H1 (cell line): ENCODE measurements at regions not wholly inside any gene's neighbourhood (a gene's known extent, or its start where the extent isn't known, plus 50 kb on each side); places are given as distances from the start of the nearest gene placed in this dataset.

Experiments used
- CTCF ChIA-PET: fragments of 300-600 bp; sonication (Branson Sonifier 250); formaldehyde crosslinking; loops from one replicate; lab custom pipeline; 2021; ENCODE audit not compliant: partially characterized antibody; lab: Charles Lee
- POLR2A ChIA-PET: fragments of 300-600 bp; sonication (Branson Sonifier 250); formaldehyde crosslinking; loops from one replicate; lab custom pipeline; 2021; ENCODE audit warnings: inconsistent platforms; ENCODE audit not compliant: partially characterized antibody; lab: Charles Lee
- DNase-seq, 2 experiments: peaks; one replicate each; pipeline versions ENCODE4 v3.0.0 to v3.0.0-alpha.2; 2010 to 2022; ENCODE audit warnings: low spot score in 2 of 2, low read depth in 1 of 2, mixed read lengths in 1 of 2
- FAIRE-seq: peaks from 2 replicates; lab custom pipeline; 2011; peaks lifted over from hg19 to GRCh38; lab: Jason Lieb, UNC
- H2AFZ ChIP-seq: 2 replicates; pipeline ENCODE4 v1.8.1; 2012; ENCODE audit warnings: low read length, inconsistent platforms
- H2AK5ac ChIP-seq: 2 replicates; pipeline ENCODE4 v1.6.1; 2013; ENCODE audit warnings: low read depth, low read length
- H2BK120ac ChIP-seq: replicated peaks from 2 replicates; pipeline ENCODE3; 2013; ENCODE audit warnings: low read depth, low read length, inconsistent platforms
- H2BK12ac ChIP-seq: 2 replicates; pipeline ENCODE4 v1.6.1; 2013; ENCODE audit warnings: low read depth, low read length
- H2BK15ac ChIP-seq: 2 replicates; pipeline ENCODE4 v1.6.1; 2013; ENCODE audit warnings: low read length
- H2BK20ac ChIP-seq: 2 replicates; pipeline ENCODE4 v1.6.1; 2013; ENCODE audit warnings: low read length
- H2BK5ac ChIP-seq: 2 replicates; pipeline ENCODE4 v1.6.1; 2013; ENCODE audit warnings: low read depth, low read length
- H3K14ac ChIP-seq: 2 replicates; pipeline ENCODE4 v1.6.1; 2013; ENCODE audit warnings: inconsistent platforms; ENCODE audit not compliant: insufficient read length
- H3K18ac ChIP-seq: 2 replicates; pipeline ENCODE4 v1.6.1; 2013; ENCODE audit warnings: low read length; ENCODE audit errors: extremely low read depth
- H3K23ac ChIP-seq: 2 replicates; pipeline ENCODE4 v1.6.1; 2013; ENCODE audit warnings: inconsistent platforms; ENCODE audit not compliant: insufficient read length
- H3K23me2 ChIP-seq: 2 replicates; pipeline ENCODE4 v1.6.1; 2013; ENCODE audit warnings: low read depth, low read length
- H3K27ac ChIP-seq: 2 replicates; pipeline ENCODE4 v1.6.1; 2011; ENCODE audit warnings: low read depth, low read length, inconsistent platforms
- H3K27me3 ChIP-seq, 4 experiments: replicated peaks in 1 of 4; 1 replicate in 1 of 4; 2 replicates in 3 of 4; pipeline versions ENCODE4 v1.6.1 to v1.8.1; 2011 to 2013; ENCODE audit warnings: low read length in 3 of 4, mild to moderate bottlenecking in 3 of 4, inconsistent platforms in 2 of 4, mixed read lengths in 2 of 4, moderate library complexity in 1 of 4; ENCODE audit not compliant: control insufficient read depth in 3 of 4, insufficient read depth in 3 of 4; ENCODE audit errors: extremely low read depth in 1 of 4
- H3K36me3 ChIP-seq, 4 experiments: 2 replicates each; pipeline versions ENCODE4 v1.6.1 to v1.8.1; 2011 to 2013; ENCODE audit warnings: mild to moderate bottlenecking in 4 of 4, low read length in 3 of 4, moderate library complexity in 2 of 4, control low read depth in 1 of 4, inconsistent platforms in 1 of 4; ENCODE audit not compliant: insufficient read depth in 4 of 4, control insufficient read depth in 2 of 4
- H3K4ac ChIP-seq: replicated peaks from 2 replicates; pipeline ENCODE3; 2013; ENCODE audit warnings: low read length, low read depth, mixed read lengths, inconsistent platforms; ENCODE audit not compliant: insufficient read length
- H3K4me1 ChIP-seq, 4 experiments: replicated peaks in 1 of 4; 1 replicate in 1 of 4; 2 replicates in 3 of 4; pipeline versions ENCODE4 v1.6.1 to v1.8.1; 2011 to 2013; ENCODE audit warnings: low read length in 3 of 4, inconsistent platforms in 2 of 4, mixed read lengths in 1 of 4; ENCODE audit not compliant: insufficient read depth in 4 of 4, control insufficient read depth in 3 of 4
- H3K4me2 ChIP-seq, 2 experiments: 2 replicates each; pipeline versions ENCODE4 v1.6.1 to v1.8.1; 2011 to 2013; ENCODE audit warnings: low read depth in 2 of 2, low read length in 2 of 2, control low read depth in 1 of 2, inconsistent platforms in 1 of 2, mild to moderate bottlenecking in 1 of 2; ENCODE audit not compliant: insufficient read depth in 1 of 2
- H3K4me3 ChIP-seq, 4 experiments: fragments of 200-600, 300-600 bp in 1 of 4; sonication (generic), shearing (Covaris generic), sonication (Bioruptor Twin) in 1 of 4; 2 replicates each; pipeline versions ENCODE4 v1.5.1 to v1.8.1; 2011 to 2016; ENCODE audit warnings: low read length in 4 of 4, low read depth in 3 of 4, control low read depth in 2 of 4, inconsistent platforms in 2 of 4, mild to moderate bottlenecking in 2 of 4, mixed read lengths in 1 of 4, moderate library complexity in 1 of 4; ENCODE audit not compliant: insufficient read depth in 2 of 4; ENCODE audit errors: extremely low read depth in 1 of 4
- H3K56ac ChIP-seq: replicated peaks from 2 replicates; pipeline ENCODE3; 2013; ENCODE audit warnings: low read depth, mild to moderate bottlenecking, mixed read lengths, low read length, inconsistent platforms; ENCODE audit not compliant: insufficient read length
- H3K79me1 ChIP-seq: 2 replicates; pipeline ENCODE4 v1.6.1; 2013; ENCODE audit warnings: low read depth, low read length, control low read depth
- H3K79me2 ChIP-seq, 2 experiments: 2 replicates each; pipeline versions ENCODE4 v1.6.1 to v1.8.1; 2012 to 2013; ENCODE audit warnings: low read length in 2 of 2, mild to moderate bottlenecking in 2 of 2, inconsistent platforms in 1 of 2; ENCODE audit not compliant: insufficient read depth in 2 of 2, control insufficient read depth in 1 of 2
- H3K9ac ChIP-seq, 4 experiments: replicated peaks in 1 of 4; 1 replicate in 1 of 4; 2 replicates in 3 of 4; pipeline versions ENCODE4 v1.6.1 to v1.8.1; 2011 to 2013; ENCODE audit warnings: low read depth in 3 of 4, low read length in 3 of 4, control low read depth in 2 of 4, mild to moderate bottlenecking in 2 of 4, moderate library complexity in 2 of 4, inconsistent platforms in 1 of 4; ENCODE audit errors: extremely low read depth in 1 of 4
- H3K9me3 ChIP-seq, 2 experiments: 2 replicates each; pipeline versions ENCODE4 v1.6.1 to v1.8.1; 2012 to 2013; ENCODE audit warnings: mild to moderate bottlenecking in 2 of 2, moderate library complexity in 2 of 2, control low read depth in 1 of 2, inconsistent platforms in 1 of 2, low read depth in 1 of 2, low read length in 1 of 2, mixed read lengths in 1 of 2; ENCODE audit not compliant: insufficient read depth in 2 of 2
- H4K20me1 ChIP-seq, 2 experiments: replicated peaks in 1 of 2; 2 replicates each; pipeline versions ENCODE3 to v1.8.1; 2011 to 2013; ENCODE audit warnings: inconsistent platforms in 2 of 2, low read length in 2 of 2, mild to moderate bottlenecking in 1 of 2; ENCODE audit not compliant: insufficient read depth in 2 of 2, control insufficient read depth in 1 of 2
- H4K5ac ChIP-seq: 2 replicates; pipeline ENCODE4 v1.6.1; 2013; ENCODE audit warnings: low read length, low read depth, mixed read lengths, inconsistent platforms; ENCODE audit not compliant: insufficient read length
- H4K8ac ChIP-seq: 2 replicates; pipeline ENCODE4 v1.8.0; 2013; ENCODE audit warnings: mild to moderate bottlenecking, moderate library complexity, low read length, inconsistent platforms; ENCODE audit not compliant: insufficient read depth; ENCODE audit errors: extremely low read depth
- H4K91ac ChIP-seq: replicated peaks from 2 replicates; pipeline ENCODE3; 2013; ENCODE audit warnings: low read length, mixed read lengths, inconsistent platforms; ENCODE audit not compliant: insufficient read length
- CBX8 ChIP-seq: fragments of 300-800, 300-1000 bp; sonication (generic); IDR thresholded peaks from 2 replicates; pipeline ENCODE4 v1.7.1; 2016; ENCODE audit warnings: low read depth, low read length, borderline replicate concordance
- CHD2 ChIP-seq: IDR thresholded peaks from 2 replicates; pipeline ENCODE4 v1.6.1; 2012; ENCODE audit warnings: low read length, improper control_type of control experiment
- EZH2 ChIP-seq: fragments of 200-600 bp; sonication (generic); IDR thresholded peaks from 2 replicates; pipeline ENCODE4 v1.7.1; 2012; ENCODE audit warnings: low read depth, mild to moderate bottlenecking, moderate library complexity, low read length, inconsistent platforms; ENCODE audit not compliant: severe bottlenecking
- GABPA ChIP-seq: IDR thresholded peaks from 2 replicates; pipeline ENCODE4 v1.6.1; 2011; ENCODE audit warnings: mild to moderate bottlenecking, low read length, moderate library complexity, borderline replicate concordance; ENCODE audit not compliant: insufficient read depth
- GTF2F1 ChIP-seq: IDR thresholded peaks from 2 replicates; pipeline ENCODE4 v1.6.1; 2012; ENCODE audit warnings: low read depth, low read length, improper control_type of control experiment, borderline replicate concordance
- HDAC6 ChIP-seq: IDR thresholded peaks from one replicate; pipeline ENCODE4 v1.7.1; 2012; ENCODE audit warnings: low read depth, mild to moderate bottlenecking, inconsistent platforms, low read length, moderate library complexity
- KDM5A ChIP-seq: fragments of 200-600 bp; IDR thresholded peaks from 2 replicates; pipeline ENCODE4 v1.7.1; 2012; ENCODE audit warnings: mild to moderate bottlenecking, low read length, inconsistent platforms, mixed read lengths
- RAD21 ChIP-seq, 2 experiments: IDR thresholded peaks in 1 of 2; conservative IDR thresholded peaks in 1 of 2; 2 replicates each; pipeline ENCODE4 v1.6.1; 2011; ENCODE audit warnings: low read depth in 2 of 2, low read length in 2 of 2, improper control_type of control experiment in 1 of 2, inconsistent platforms in 1 of 2, mild to moderate bottlenecking in 1 of 2, moderate library complexity in 1 of 2
- RNF2 ChIP-seq: fragments of 200-900, 300-1000 bp; sonication (generic); IDR thresholded peaks from 2 replicates; pipeline ENCODE4 v1.7.1; 2016; ENCODE audit warnings: borderline replicate concordance, low read depth, mild to moderate bottlenecking, antibody characterized with exemption, low read length; ENCODE audit not compliant: poor library complexity, severe bottlenecking; ENCODE audit errors: missing control alignments
- RXRA ChIP-seq: IDR thresholded peaks from 2 replicates; pipeline ENCODE4 v1.6.1; 2011; ENCODE audit warnings: low read depth, mild to moderate bottlenecking, low read length, moderate library complexity; ENCODE audit not compliant: insufficient read depth
- TBP ChIP-seq: IDR thresholded peaks from 2 replicates; pipeline ENCODE4 v1.6.1; 2011; ENCODE audit warnings: low read depth, low read length, improper control_type of control experiment
- TCF12 ChIP-seq: IDR thresholded peaks from 2 replicates; pipeline ENCODE4 v1.6.1; 2011; ENCODE audit warnings: low read depth, mild to moderate bottlenecking, low read length
- YY1 ChIP-seq: IDR thresholded peaks from 2 replicates; pipeline ENCODE4 v1.6.1; 2011; ENCODE audit warnings: low read depth, mild to moderate bottlenecking, low read length
- ZNF274 ChIP-seq: IDR thresholded peaks from 2 replicates; pipeline ENCODE4 v1.7.0; 2012; ENCODE audit warnings: low read length, borderline replicate concordance; ENCODE audit errors: extremely low read depth
- WGBS, 2 experiments: shearing (Covaris generic) in 1 of 2; methylation state at CpG; one replicate each; pipeline versions ENCODE4 v1.1.6 to v1.1.7; 2013 to 2015; ENCODE audit warnings: low lambda C conversion rate in 2 of 2, mixed read lengths in 2 of 2, inconsistent platforms in 1 of 2, low coverage in 1 of 2, missing lambda C conversion rate in 1 of 2; ENCODE audit not compliant: insufficient replicate concordance in 2 of 2, insufficient coverage in 1 of 2, insufficient read length in 1 of 2; ENCODE audit errors: extremely low coverage in 1 of 2, missing lambda C conversion rate in 1 of 2; 5-methylcytosine and 5-hydroxymethylcytosine counted together
- TF ChIP-seq, protein P1 (sequence below): IDR thresholded peaks from 2 replicates; pipeline ENCODE4 v1.6.1; 2012; ENCODE audit warnings: inconsistent platforms

- H4K8ac ChIP-seq = no peak overlapping the region
- no peak overlapping the region for H2BK5ac ChIP-seq
- no peak overlapping the region for H3K14ac ChIP-seq
- no peaks in the 10 kb centered on the region for H4K20me1 ChIP-seq
- WGBS, 2 experiments = 88% methylated on average over 2 of the region's 2 CpGs; no CpG with 5 or more reads in 1 of the 2 experiments
- no peaks in the 10 kb centered on the region for H3K79me2 ChIP-seq
- H3K9ac ChIP-seq = no peak overlapping the region
- no peaks in the 10 kb centered on the region for H3K23me2 ChIP-seq
- H3K4ac ChIP-seq = no peak overlapping the region
- DNase-seq (no peak), FAIRE-seq (no peak)
- no peaks in the 10 kb centered on the region for H3K4me1 ChIP-seq
- no peaks in the 10 kb centered on the region for H3K9me3 ChIP-seq
- no peak overlapping the region for H3K56ac ChIP-seq
- no peak overlapping the region for H2BK20ac ChIP-seq
- no peaks in the 10 kb centered on the region for H3K27me3 ChIP-seq
- no peak overlapping the region for H3K4me3 ChIP-seq
- no peak overlapping the region for H3K18ac ChIP-seq
- no peaks in the 10 kb centered on the region for H3K79me1 ChIP-seq
- H2BK12ac ChIP-seq = no peak overlapping the region
- H4K91ac ChIP-seq = no peak overlapping the region
- H2BK120ac ChIP-seq = no peak overlapping the region
- H2AK5ac ChIP-seq = no peak overlapping the region
- ChIA-PET CTCF (no interaction called here), POLR2A (no interaction called here)
- H4K5ac ChIP-seq = no peak overlapping the region
- H3K27ac ChIP-seq = no peak overlapping the region
- no peak overlapping the region for H3K23ac ChIP-seq
- H3K4me2 ChIP-seq = no peak overlapping the region
- H2BK15ac ChIP-seq = no peak overlapping the region
- H3K36me3 ChIP-seq = no peaks in the 10 kb centered on the region
- H2AFZ ChIP-seq = no peak overlapping the region
- no peak for TF ChIP-seq TCF12
- TF ChIP-seq GTF2F1 = no peak
- no peak for TF ChIP-seq EZH2
- no peak for TF ChIP-seq TBP
- TF ChIP-seq CBX8 = no peak
- TF ChIP-seq RXRA = no peak
- no peak for TF ChIP-seq ZNF274
- TF ChIP-seq RAD21 (IDR thresholded peaks at IDR 0.05 in 1 of 2, conservative IDR thresholded peaks at IDR 0.05 in 1 of 2; ENCODE audit: low read depth in 2 of 2, low read length in 2 of 2) = no peak
- TF ChIP-seq CHD2 = no peak
- TF ChIP-seq GABPA = no peak
- no peak for TF ChIP-seq YY1
- TF ChIP-seq HDAC6 = no peak
- TF ChIP-seq, protein P1, sequence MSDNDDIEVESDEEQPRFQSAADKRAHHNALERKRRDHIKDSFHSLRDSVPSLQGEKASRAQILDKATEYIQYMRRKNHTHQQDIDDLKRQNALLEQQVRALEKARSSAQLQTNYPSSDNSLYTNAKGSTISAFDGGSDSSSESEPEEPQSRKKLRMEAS = no peak
- no peak for TF ChIP-seq RNF2
- TF ChIP-seq KDM5A = no peak
These were observed 175.6 kb upstream of the MAGEB2 start for GRCh38 chrX:30039768-30040167.
